Panc1 (cell line): ENCODE measurements at regions not wholly inside any gene's neighbourhood (a gene's known extent, or its start where the extent isn't known, plus 50 kb on each side); places are given as distances from the start of the nearest gene placed in this dataset.

Experiments
- CTCF ChIP-seq: fragments of 450-650 bp; IDR thresholded peaks from 2 replicates; pipeline ENCODE4 v1.5.1; 2017; ENCODE audit warnings: mild to moderate bottlenecking
- POLR2AphosphoS5 ChIP-seq: IDR thresholded peaks from 2 replicates; pipeline ENCODE4 v1.6.1; 2012; ENCODE audit warnings: mild to moderate bottlenecking, low read depth, low read length, moderate library complexity
- REST ChIP-seq, 2 experiments: IDR thresholded peaks; 2 replicates each; pipeline ENCODE4 v1.6.1; 2011 to 2012; ENCODE audit warnings: low read depth in 2 of 2, control low read depth in 1 of 2, low read length in 1 of 2, mild to moderate bottlenecking in 1 of 2, moderate library complexity in 1 of 2; ENCODE audit not compliant: insufficient read depth in 1 of 2
- SIN3A ChIP-seq: IDR thresholded peaks from 2 replicates; pipeline ENCODE4 v1.6.1; 2012; ENCODE audit warnings: low read depth, mild to moderate bottlenecking, low read length, moderate library complexity, borderline replicate concordance; ENCODE audit not compliant: insufficient read depth
- TCF7L2 ChIP-seq: IDR thresholded peaks from 2 replicates; pipeline ENCODE4 v1.6.1; 2011; ENCODE audit warnings: mild to moderate bottlenecking, low read depth, low read length, inconsistent platforms

GRCh38 chr15:31478702-31479221 is 152.1 kb downstream of the KLF13 start:
- no peak for TF ChIP-seq CTCF
- TF ChIP-seq POLR2AphosphoS5: no peak
- no peak for TF ChIP-seq TCF7L2
- no peak for TF ChIP-seq REST (IDR thresholded peaks at IDR 0.05; ENCODE audit: insufficient read depth in 1 of 2, low read depth in 2 of 2, low read length in 1 of 2)
- no peak for TF ChIP-seq SIN3A
